Coronary artery (tissue), 2 donors: ENCODE measurements at regions not wholly inside any gene's neighbourhood (a gene's known extent, or its start where the extent isn't known, plus 50 kb on each side); places are given as distances from the start of the nearest gene placed in this dataset.

Experiments used
- DNase-seq: peaks from one replicate; pipeline ENCODE4 v3.0.0-alpha.2; 2017; ENCODE audit warnings: low spot score
- H3K27ac ChIP-seq, 2 donors: fragments of 200-600 bp; sonication (generic); one replicate each; pipeline ENCODE4 v1.5.1; 2016 to 2019
- H3K4me3 ChIP-seq: fragments of 200-600 bp; sonication (generic); 2 replicates; pipeline ENCODE4 v1.5.1; 2016; ENCODE audit warnings: mild to moderate bottlenecking, moderate library complexity
- CTCF ChIP-seq: fragments of 200-600 bp; sonication (generic); IDR thresholded peaks from one replicate; pipeline ENCODE4 v1.5.1; 2019; ENCODE audit warnings: antibody characterized with exemption

GRCh38 chr16:8519179-8519578, 71.1 kb downstream of the TMEM114 start:
- H3K27ac ChIP-seq = no peak overlapping the region
- DNase-seq = no peak
- H3K4me3 ChIP-seq = no peak overlapping the region
- no peak for TF ChIP-seq CTCF

GRCh38 chr16:8517280-8517679, 73.0 kb downstream of the TMEM114 start:
- TF ChIP-seq CTCF = no peak
- H3K4me3 ChIP-seq = no peak overlapping the region
- no peak overlapping the region for H3K27ac ChIP-seq
- DNase-seq = no peak

GRCh38 chr16:8516471-8516870, 73.8 kb downstream of the TMEM114 start:
- Histone ChIP-seq H3K4me3 (no peak overlapping the region), H3K27ac (no peak overlapping the region)
- TF ChIP-seq CTCF = no peak
- no peak for DNase-seq

- no peak for TF ChIP-seq CTCF
- DNase-seq = no peak
- H3K4me3 ChIP-seq = no peak overlapping the region
- H3K27ac ChIP-seq = no peak overlapping the region
Observed at GRCh38 chr16:8512941-8513624, 77.2 kb downstream of the TMEM114 start.

GRCh38 chr16:8511464-8511863, 78.8 kb downstream of the TMEM114 start:
- no peak overlapping the region for H3K4me3 ChIP-seq
- DNase-seq = no peak

GRCh38 chr16:8510160-8510559, 80.2 kb downstream of the TMEM114 start:
- Histone ChIP-seq H3K4me3 (no peak overlapping the region), H3K27ac (no peak overlapping the region)
- no peak for TF ChIP-seq CTCF
- no peak for DNase-seq

More at GRCh38 chr16:8511464-8511863, 78.8 kb downstream of the TMEM114 start:
- no peak overlapping the region for H3K27ac ChIP-seq
- TF ChIP-seq CTCF = no peak

GRCh38 chr16:8505327-8505991, 84.9 kb downstream of the TMEM114 start:
- no peak for DNase-seq
- Histone ChIP-seq H3K27ac (no peak overlapping the region), H3K4me3 (no peak overlapping the region)
- TF ChIP-seq CTCF = no peak
